ENCODE measurements at regions not wholly inside any gene's neighbourhood (a gene's known extent, or its start where the extent isn't known, plus 50 kb on each side); places are given as distances from the start of the nearest gene placed in this dataset.

DNA sequence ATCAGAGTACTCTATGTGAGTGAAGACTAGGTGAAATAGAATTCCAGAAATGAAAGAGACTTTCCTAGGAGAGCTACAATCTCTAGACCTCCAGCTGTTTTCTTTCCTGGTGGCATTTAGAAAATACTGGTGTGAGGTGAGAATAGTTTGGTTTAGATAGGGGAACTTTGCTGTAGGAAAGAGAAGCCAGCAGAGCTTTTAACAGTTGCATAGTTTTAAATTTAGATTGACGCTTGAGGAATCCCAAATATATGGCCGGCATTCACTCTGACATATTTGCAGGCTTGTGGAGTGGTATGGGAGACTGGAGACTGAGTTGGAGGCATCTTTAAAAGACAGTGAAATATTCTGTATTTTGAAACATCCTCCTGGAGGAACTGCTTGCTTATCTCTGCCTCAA lies 94.3 kb upstream of the ETV1 start:
- H3K27me3 Mint-ChIP-seq (ENCODE audit: low read depth): no peaks in the 10 kb centered on the region
- H3K4me3 Mint-ChIP-seq: no peak overlapping the region
- CTCF ChIA-PET: no interaction called here
- TF ChIP-seq SOX15 (CRISPR knock-in tag; IDR thresholded peaks at IDR 0.05) (no peak), JUN (CRISPR knock-in tag; IDR thresholded peaks at IDR 0.05) (no peak), ZBTB21 (CRISPR knock-in tag; IDR thresholded peaks at IDR 0.05; ENCODE audit: borderline replicate concordance) (no peak), EMX1 (CRISPR knock-in tag; IDR thresholded peaks at IDR 0.05) (no peak), GTF2I (CRISPR knock-in tag; conservative IDR thresholded peaks at IDR 0.05) (no peak), TEAD4 (CRISPR knock-in tag; IDR thresholded peaks at IDR 0.05) (no peak), ZNF416 (CRISPR knock-in tag; IDR thresholded peaks at IDR 0.05) (no peak), ZNF671 (CRISPR knock-in tag; IDR thresholded peaks at IDR 0.05) (no peak)
- TF ChIP-seq, protein P1, sequence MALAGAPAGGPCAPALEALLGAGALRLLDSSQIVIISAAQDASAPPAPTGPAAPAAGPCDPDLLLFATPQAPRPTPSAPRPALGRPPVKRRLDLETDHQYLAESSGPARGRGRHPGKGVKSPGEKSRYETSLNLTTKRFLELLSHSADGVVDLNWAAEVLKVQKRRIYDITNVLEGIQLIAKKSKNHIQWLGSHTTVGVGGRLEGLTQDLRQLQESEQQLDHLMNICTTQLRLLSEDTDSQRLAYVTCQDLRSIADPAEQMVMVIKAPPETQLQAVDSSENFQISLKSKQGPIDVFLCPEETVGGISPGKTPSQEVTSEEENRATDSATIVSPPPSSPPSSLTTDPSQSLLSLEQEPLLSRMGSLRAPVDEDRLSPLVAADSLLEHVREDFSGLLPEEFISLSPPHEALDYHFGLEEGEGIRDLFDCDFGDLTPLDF (CRISPR knock-in tag; IDR thresholded peaks at IDR 0.05): no peak
- TF ChIP-seq, protein P2, sequence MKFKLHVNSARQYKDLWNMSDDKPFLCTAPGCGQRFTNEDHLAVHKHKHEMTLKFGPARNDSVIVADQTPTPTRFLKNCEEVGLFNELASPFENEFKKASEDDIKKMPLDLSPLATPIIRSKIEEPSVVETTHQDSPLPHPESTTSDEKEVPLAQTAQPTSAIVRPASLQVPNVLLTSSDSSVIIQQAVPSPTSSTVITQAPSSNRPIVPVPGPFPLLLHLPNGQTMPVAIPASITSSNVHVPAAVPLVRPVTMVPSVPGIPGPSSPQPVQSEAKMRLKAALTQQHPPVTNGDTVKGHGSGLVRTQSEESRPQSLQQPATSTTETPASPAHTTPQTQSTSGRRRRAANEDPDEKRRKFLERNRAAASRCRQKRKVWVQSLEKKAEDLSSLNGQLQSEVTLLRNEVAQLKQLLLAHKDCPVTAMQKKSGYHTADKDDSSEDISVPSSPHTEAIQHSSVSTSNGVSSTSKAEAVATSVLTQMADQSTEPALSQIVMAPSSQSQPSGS (CRISPR knock-in tag; IDR thresholded peaks at IDR 0.05; ENCODE audit: borderline replicate concordance, low read depth): no peak
- TF ChIP-seq, protein P3, sequence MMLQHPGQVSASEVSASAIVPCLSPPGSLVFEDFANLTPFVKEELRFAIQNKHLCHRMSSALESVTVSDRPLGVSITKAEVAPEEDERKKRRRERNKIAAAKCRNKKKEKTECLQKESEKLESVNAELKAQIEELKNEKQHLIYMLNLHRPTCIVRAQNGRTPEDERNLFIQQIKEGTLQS (CRISPR knock-in tag; conservative IDR thresholded peaks at IDR 0.05): no peak
- TF ChIP-seq, protein P4, sequence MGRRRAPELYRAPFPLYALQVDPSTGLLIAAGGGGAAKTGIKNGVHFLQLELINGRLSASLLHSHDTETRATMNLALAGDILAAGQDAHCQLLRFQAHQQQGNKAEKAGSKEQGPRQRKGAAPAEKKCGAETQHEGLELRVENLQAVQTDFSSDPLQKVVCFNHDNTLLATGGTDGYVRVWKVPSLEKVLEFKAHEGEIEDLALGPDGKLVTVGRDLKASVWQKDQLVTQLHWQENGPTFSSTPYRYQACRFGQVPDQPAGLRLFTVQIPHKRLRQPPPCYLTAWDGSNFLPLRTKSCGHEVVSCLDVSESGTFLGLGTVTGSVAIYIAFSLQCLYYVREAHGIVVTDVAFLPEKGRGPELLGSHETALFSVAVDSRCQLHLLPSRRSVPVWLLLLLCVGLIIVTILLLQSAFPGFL (CRISPR knock-in tag; IDR thresholded peaks at IDR 0.05; ENCODE audit: borderline replicate concordance): no peak
- TF ChIP-seq, protein P5, sequence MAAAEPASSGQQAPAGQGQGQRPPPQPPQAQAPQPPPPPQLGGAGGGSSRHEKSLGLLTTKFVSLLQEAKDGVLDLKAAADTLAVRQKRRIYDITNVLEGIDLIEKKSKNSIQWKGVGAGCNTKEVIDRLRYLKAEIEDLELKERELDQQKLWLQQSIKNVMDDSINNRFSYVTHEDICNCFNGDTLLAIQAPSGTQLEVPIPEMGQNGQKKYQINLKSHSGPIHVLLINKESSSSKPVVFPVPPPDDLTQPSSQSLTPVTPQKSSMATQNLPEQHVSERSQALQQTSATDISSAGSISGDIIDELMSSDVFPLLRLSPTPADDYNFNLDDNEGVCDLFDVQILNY (CRISPR knock-in tag; IDR thresholded peaks at IDR 0.05): no peak
- TF ChIP-seq, protein P6, sequence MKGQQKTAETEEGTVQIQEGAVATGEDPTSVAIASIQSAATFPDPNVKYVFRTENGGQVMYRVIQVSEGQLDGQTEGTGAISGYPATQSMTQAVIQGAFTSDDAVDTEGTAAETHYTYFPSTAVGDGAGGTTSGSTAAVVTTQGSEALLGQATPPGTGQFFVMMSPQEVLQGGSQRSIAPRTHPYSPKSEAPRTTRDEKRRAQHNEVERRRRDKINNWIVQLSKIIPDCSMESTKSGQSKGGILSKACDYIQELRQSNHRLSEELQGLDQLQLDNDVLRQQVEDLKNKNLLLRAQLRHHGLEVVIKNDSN (CRISPR knock-in tag; IDR thresholded peaks at IDR 0.05): no peak
- H3K36me3 Mint-ChIP-seq: peaks cover 20% of the 10 kb centered on the region
- DNase-seq (ENCODE audit: low spot score): no peak
- ATAC-seq: no peak
- peaks cover 28% of the 10 kb centered on the region for H3K9me3 Mint-ChIP-seq
- H3K27ac Mint-ChIP-seq: no peak overlapping the region
- POLR2A ChIA-PET: no interaction called here
- H3K4me1 Mint-ChIP-seq: no peaks in the 10 kb centered on the region

DNA sequence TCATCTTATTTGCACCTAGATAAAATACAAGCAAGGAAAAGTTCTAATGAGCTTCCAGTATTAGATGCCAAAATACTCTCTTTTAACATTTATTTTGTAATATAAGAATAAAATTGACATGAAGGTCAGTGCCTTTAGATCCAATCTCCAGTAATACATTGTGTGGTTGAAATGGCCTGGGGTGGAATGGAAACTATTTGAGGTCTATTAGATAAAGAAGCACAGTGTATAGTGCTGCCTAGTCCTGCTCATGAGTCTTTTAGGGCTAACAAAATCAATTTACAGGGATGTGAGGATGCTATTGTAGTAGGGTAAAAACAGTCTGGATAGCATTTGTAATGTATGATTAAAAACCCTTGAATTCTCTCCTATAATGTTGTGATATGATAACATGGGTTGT lies 84.5 kb upstream of the ETV1 start:
- CTCF ChIA-PET: no interaction called here
- no peaks in the 10 kb centered on the region for H3K9me3 Mint-ChIP-seq
- ATAC-seq: no peak
- TF ChIP-seq NFYB (CRISPR knock-in tag; conservative IDR thresholded peaks at IDR 0.05; ENCODE audit: low read depth) (no peak), ZNF317 (CRISPR knock-in tag; IDR thresholded peaks at IDR 0.05; ENCODE audit: borderline replicate concordance, low read depth) (no peak), SP1 (CRISPR knock-in tag; conservative IDR thresholded peaks at IDR 0.05) (no peak), ZNF232 (CRISPR knock-in tag; IDR thresholded peaks at IDR 0.05) (no peak), ELF4 (CRISPR knock-in tag; IDR thresholded peaks at IDR 0.05; ENCODE audit: low read depth) (no peak), ZNF138 (CRISPR knock-in tag; conservative IDR thresholded peaks at IDR 0.05) (no peak), CREM (CRISPR knock-in tag; IDR thresholded peaks at IDR 0.05) (no peak)
- TF ChIP-seq, protein P7, sequence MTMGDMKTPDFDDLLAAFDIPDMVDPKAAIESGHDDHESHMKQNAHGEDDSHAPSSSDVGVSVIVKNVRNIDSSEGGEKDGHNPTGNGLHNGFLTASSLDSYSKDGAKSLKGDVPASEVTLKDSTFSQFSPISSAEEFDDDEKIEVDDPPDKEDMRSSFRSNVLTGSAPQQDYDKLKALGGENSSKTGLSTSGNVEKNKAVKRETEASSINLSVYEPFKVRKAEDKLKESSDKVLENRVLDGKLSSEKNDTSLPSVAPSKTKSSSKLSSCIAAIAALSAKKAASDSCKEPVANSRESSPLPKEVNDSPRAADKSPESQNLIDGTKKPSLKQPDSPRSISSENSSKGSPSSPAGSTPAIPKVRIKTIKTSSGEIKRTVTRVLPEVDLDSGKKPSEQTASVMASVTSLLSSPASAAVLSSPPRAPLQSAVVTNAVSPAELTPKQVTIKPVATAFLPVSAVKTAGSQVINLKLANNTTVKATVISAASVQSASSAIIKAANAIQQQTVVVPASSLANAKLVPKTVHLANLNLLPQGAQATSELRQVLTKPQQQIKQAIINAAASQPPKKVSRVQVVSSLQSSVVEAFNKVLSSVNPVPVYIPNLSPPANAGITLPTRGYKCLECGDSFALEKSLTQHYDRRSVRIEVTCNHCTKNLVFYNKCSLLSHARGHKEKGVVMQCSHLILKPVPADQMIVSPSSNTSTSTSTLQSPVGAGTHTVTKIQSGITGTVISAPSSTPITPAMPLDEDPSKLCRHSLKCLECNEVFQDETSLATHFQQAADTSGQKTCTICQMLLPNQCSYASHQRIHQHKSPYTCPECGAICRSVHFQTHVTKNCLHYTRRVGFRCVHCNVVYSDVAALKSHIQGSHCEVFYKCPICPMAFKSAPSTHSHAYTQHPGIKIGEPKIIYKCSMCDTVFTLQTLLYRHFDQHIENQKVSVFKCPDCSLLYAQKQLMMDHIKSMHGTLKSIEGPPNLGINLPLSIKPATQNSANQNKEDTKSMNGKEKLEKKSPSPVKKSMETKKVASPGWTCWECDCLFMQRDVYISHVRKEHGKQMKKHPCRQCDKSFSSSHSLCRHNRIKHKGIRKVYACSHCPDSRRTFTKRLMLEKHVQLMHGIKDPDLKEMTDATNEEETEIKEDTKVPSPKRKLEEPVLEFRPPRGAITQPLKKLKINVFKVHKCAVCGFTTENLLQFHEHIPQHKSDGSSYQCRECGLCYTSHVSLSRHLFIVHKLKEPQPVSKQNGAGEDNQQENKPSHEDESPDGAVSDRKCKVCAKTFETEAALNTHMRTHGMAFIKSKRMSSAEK (CRISPR knock-in tag; IDR thresholded peaks at IDR 0.05; ENCODE audit: borderline replicate concordance): no peak
- TF ChIP-seq, protein P8, sequence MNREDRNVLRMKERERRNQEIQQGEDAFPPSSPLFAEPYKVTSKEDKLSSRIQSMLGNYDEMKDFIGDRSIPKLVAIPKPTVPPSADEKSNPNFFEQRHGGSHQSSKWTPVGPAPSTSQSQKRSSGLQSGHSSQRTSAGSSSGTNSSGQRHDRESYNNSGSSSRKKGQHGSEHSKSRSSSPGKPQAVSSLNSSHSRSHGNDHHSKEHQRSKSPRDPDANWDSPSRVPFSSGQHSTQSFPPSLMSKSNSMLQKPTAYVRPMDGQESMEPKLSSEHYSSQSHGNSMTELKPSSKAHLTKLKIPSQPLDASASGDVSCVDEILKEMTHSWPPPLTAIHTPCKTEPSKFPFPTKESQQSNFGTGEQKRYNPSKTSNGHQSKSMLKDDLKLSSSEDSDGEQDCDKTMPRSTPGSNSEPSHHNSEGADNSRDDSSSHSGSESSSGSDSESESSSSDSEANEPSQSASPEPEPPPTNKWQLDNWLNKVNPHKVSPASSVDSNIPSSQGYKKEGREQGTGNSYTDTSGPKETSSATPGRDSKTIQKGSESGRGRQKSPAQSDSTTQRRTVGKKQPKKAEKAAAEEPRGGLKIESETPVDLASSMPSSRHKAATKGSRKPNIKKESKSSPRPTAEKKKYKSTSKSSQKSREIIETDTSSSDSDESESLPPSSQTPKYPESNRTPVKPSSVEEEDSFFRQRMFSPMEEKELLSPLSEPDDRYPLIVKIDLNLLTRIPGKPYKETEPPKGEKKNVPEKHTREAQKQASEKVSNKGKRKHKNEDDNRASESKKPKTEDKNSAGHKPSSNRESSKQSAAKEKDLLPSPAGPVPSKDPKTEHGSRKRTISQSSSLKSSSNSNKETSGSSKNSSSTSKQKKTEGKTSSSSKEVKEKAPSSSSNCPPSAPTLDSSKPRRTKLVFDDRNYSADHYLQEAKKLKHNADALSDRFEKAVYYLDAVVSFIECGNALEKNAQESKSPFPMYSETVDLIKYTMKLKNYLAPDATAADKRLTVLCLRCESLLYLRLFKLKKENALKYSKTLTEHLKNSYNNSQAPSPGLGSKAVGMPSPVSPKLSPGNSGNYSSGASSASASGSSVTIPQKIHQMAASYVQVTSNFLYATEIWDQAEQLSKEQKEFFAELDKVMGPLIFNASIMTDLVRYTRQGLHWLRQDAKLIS (CRISPR knock-in tag; IDR thresholded peaks at IDR 0.05; ENCODE audit: borderline replicate concordance): no peak

More for the DNA sequence above, 84.5 kb upstream of the ETV1 start:
- DNase-seq (ENCODE audit: low spot score): no peak
- H3K4me1 Mint-ChIP-seq: 0 out of 2 replicates have a peak, but pooled peaks cover 4% of the 10 kb centered on the region
- no peak overlapping the region for H3K4me3 Mint-ChIP-seq
- POLR2A ChIA-PET: no interaction called here
- H3K27me3 Mint-ChIP-seq (ENCODE audit: low read depth): no peaks in the 10 kb centered on the region
- no peak overlapping the region for H3K27ac Mint-ChIP-seq
- no peaks in the 10 kb centered on the region for H3K36me3 Mint-ChIP-seq
